Heart right ventricle (tissue), 16 donors: ENCODE measurements at regions not wholly inside any gene's neighbourhood (a gene's known extent, or its start where the extent isn't known, plus 50 kb on each side); places are given as distances from the start of the nearest gene placed in this dataset.
"Not testable (repeated sequence)": the region's sequence is repeated elsewhere in the genome, so short reads cannot be mapped to it uniquely, and the experiment has no call there.

Experiments
- ATAC-seq, 8 donors: fragments of 200-7000 bp; cut with Tn5 transposase; one replicate each; pipeline ENCODE4 v1.9.1; 2020; ENCODE audit warnings: mild to moderate bottlenecking in 8 of 8, moderate library complexity in 8 of 8, moderate number of reproducible peaks in 1 of 8
- DNase-seq, 2 donors: peaks; one replicate each; pipeline ENCODE4 v3.0.0-alpha.2; 2020
- H3K27ac ChIP-seq, 10 donors: fragments of 200-600 bp; sonication (generic) in 2 of 10; one replicate each; pipeline versions ENCODE4 v1.5.0 to v1.8.0; 2020 to 2022; ENCODE audit warnings: mild to moderate bottlenecking in 3 of 10
- H3K27me3 ChIP-seq, 7 donors: fragments of 200-600 bp; one replicate each; pipeline ENCODE4 v1.8.0; 2021 to 2022; ENCODE audit warnings: mild to moderate bottlenecking in 2 of 7
- H3K36me3 ChIP-seq, 9 donors: fragments of 200-600 bp; sonication (generic) in 1 of 9; one replicate each; pipeline versions ENCODE4 v1.5.0 to v1.8.0; 2020 to 2022; ENCODE audit warnings: mild to moderate bottlenecking in 2 of 9
- H3K4me1 ChIP-seq, 9 donors: fragments of 200-600 bp; sonication (generic) in 1 of 9; one replicate each; pipeline versions ENCODE4 v1.5.0 to v1.8.0; 2020 to 2022; ENCODE audit warnings: mild to moderate bottlenecking in 4 of 9
- H3K4me3 ChIP-seq, 10 donors: fragments of 200-600 bp; sonication (generic) in 2 of 10; one replicate each; pipeline versions ENCODE4 v1.5.0 to v1.8.0; 2020 to 2022; ENCODE audit warnings: mild to moderate bottlenecking in 7 of 10, moderate library complexity in 2 of 10
- H3K9me3 ChIP-seq, 11 donors: fragments of 200-600 bp in 10 of 11; sonication (generic) in 2 of 11; one replicate each; pipeline versions ENCODE4 v1.5.0 to v1.8.0; 2013 to 2022; ENCODE audit warnings: mild to moderate bottlenecking in 2 of 11, control low read depth in 1 of 11, moderate library complexity in 1 of 11
- WGBS, 2 donors: extraction: QIAGEN DNeasy Blood & Tissue Kit; methylation state at CpG; one replicate each; pipeline ENCODE4 v1.1.7; 2013; ENCODE audit warnings: inconsistent platforms in 1 of 2; 5-methylcytosine and 5-hydroxymethylcytosine counted together
- intact Hi-C, 10 donors: fragments of 100-400 bp; cut with DNase I; formaldehyde crosslinking; loops; one replicate each; pipeline versions ENCODE4 v1.11.1 to v1.14.2; 2022
- TF ChIP-seq, protein P1 (sequence below), 9 donors: fragments of 200-600 bp; sonication (generic) in 2 of 9; IDR thresholded peaks; one replicate each; pipeline versions ENCODE4 v1.5.0 to v1.8.0; 2021 to 2022; ENCODE audit warnings: antibody characterized with exemption in 9 of 9, mild to moderate bottlenecking in 5 of 9, moderate library complexity in 1 of 9
- donor health status: Arrhythmogenic right ventricular cardiomyopathy.
- donor health status: ischemic (EF 13 %, LVEDD 7.1; RV severe dilation, severe dysfunction).
- donor health status: healthy with polysubstance abuse.
- donor health status: DM: no; HTN: yes; CAD: no.
- donor health status: DM: no; HTN: no; CAD: no.
- donor health status: ischemic (EF 25% LVEDD 6.9; RV normal size, moderate dysfunction).
- donor health status: ischemic (EF 25% LVEDD 5.7; RV mildly dilated, moderate dysfunction).
- donor health status: healthy.
- donor health status: DM: yes; HTN: yes; CAD: no.
- donor health status: Ischemic cardiomyopathy.
- donor health status: ischemic (EF 35%, LVEDD 5.7; RV mildly dilated, moderate dysfunction).
- donor health status: nonischemic (EF 11% LVEDD 7.7; RV severe dilation, severe dysfunction).
- donor health status: DM: yes; HTN: yes; CAD: no.
- donor health status: PGD.
- donor health status: ischemic (EF 29% LVEDD 5.4; RV normal size, mild dysfunction).
- donor health status: nonischemic (EF 23%, LVEDD 6.1; RV moderate dilation, normal function).

DNA sequence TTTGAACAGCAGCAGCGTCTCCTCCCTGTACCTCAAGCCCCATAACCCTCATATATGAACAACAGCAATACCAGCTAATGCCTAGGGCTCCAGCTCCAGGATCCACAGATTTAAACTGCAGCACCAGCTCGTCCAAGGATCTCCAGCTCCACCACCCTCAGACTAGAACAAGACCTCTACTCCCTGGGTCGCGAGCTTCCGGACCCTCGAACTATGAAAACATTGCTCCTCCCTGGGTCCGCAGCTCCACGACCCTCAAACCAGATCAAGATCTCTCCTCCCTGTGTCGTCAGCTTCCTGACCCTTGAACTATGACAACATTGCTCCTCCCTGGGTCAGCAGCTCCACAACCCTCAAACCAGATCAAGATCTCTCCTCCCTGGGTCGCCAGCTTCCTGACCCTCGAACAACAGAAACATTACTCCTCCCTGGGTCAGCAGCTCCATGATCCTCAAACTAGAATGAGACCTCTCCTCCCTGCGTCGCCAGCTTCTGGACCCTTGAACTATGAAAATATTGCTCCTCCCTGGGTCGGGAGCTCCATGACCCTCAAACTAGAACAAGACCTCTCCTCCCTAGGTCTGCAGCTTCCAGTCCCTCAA lies 339.0 kb upstream of the SULF2 start:
- TF ChIP-seq, protein P1, sequence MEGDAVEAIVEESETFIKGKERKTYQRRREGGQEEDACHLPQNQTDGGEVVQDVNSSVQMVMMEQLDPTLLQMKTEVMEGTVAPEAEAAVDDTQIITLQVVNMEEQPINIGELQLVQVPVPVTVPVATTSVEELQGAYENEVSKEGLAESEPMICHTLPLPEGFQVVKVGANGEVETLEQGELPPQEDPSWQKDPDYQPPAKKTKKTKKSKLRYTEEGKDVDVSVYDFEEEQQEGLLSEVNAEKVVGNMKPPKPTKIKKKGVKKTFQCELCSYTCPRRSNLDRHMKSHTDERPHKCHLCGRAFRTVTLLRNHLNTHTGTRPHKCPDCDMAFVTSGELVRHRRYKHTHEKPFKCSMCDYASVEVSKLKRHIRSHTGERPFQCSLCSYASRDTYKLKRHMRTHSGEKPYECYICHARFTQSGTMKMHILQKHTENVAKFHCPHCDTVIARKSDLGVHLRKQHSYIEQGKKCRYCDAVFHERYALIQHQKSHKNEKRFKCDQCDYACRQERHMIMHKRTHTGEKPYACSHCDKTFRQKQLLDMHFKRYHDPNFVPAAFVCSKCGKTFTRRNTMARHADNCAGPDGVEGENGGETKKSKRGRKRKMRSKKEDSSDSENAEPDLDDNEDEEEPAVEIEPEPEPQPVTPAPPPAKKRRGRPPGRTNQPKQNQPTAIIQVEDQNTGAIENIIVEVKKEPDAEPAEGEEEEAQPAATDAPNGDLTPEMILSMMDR (IDR thresholded peaks at IDR 0.05): no peak
- Histone ChIP-seq H3K27me3 (peaks cover 0 to 21% (median 11%) of the 10 kb centered on the region in 7 donors), H3K4me1 (no peaks in the 10 kb centered on the region), H3K36me3 (no peaks in the 10 kb centered on the region), H3K27ac (no peak overlapping the region), H3K9me3 (no peaks in the 10 kb centered on the region), H3K4me3 (no peak overlapping the region)
- 79 to 82% methylated on average over 14 of the region's 14 CpGs for WGBS, 2 donors
- no peak for ATAC-seq
- DNase-seq: no peak
- intact Hi-C loops: no loop called here

DNA sequence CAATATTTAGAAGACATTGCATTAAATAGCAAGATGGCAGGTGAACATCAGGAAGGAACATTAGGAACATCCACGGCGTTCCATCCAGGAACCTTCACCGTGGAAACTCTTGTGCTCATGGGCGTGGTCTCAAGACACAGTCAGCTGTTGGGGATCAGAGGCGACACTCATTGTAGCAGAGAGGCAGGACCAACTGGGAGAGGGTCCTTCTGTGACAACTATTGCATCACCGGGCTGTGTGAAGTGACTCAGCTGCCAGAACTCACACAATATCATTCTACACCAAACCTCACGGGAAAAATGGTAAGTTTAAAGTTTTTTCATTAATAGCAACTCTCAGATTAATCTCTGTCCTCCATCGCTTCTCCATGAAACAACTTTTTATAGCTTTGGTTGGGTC lies 334.8 kb upstream of the SULF2 start:
- H3K4me1 ChIP-seq: no peaks in the 10 kb centered on the region
- no peak for DNase-seq
- TF ChIP-seq, protein P1 (IDR thresholded peaks at IDR 0.05): no peak
- no peaks in the 10 kb centered on the region for H3K36me3 ChIP-seq
- 72 to 75% methylated on average over 8 of the region's 8 CpGs for WGBS, 2 donors
- H3K27me3 ChIP-seq: peaks cover 0 to 18% (median 10%) of the 10 kb centered on the region in 7 donors
- H3K27ac ChIP-seq: no peak overlapping the region
- ATAC-seq: no peak
- H3K4me3 ChIP-seq: no peak overlapping the region
- no peaks in the 10 kb centered on the region for H3K9me3 ChIP-seq
- intact Hi-C loops: no loop called here

DNA sequence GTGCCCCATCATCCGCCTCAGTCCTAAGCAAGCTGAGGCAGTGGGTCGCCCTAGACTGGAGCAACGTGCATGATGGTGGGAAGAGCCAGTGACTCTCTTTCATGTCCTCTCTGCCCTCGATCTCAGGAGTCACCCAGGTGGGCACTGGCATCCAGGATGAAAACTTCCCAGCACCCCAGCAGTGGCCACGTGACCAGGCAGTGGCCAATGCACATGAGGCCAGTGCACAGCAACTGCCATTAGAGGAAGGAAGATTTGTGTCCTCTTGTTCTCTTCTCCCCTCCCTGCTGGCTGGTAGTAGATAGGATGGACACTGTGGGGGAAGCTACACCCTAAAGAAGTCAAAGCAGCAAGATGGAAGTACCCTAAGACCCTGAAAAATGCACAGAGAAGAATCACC lies 334.1 kb upstream of the SULF2 start:
- ATAC-seq, DNase-seq, intact Hi-C loops, H3K4me1 ChIP-seq, H3K27ac ChIP-seq, H3K4me3 ChIP-seq, H3K36me3 ChIP-seq, H3K9me3 ChIP-seq: not testable (repeated sequence)
- peaks cover 0 to 16% (median 8%) of the 10 kb centered on the region in 7 donors for H3K27me3 ChIP-seq
- 88 to 94% methylated on average over 5 of the region's 5 CpGs for WGBS, 2 donors

DNA sequence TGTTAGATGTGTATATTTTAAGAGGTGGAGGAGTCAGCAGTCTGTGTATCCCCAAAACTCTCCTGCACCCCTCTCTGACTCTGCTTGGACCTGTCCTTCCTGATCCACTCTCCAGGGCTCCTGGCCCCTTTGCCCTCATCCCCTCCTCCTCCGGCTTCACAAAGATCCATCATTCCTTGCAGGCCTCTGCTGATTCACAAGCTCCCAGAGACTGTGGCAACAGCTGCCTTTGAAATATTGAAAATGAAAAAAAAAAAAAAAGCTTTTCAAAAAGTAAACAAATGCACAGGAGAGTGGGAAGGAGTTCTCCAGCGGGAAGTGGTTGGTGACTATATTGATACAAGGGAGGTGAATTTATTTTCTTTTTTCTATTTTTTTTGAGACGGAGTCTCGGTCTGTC lies 330.2 kb upstream of the SULF2 start:
- WGBS, 2 donors: 90 to 94% methylated on average over 4 of the region's 4 CpGs
- Histone ChIP-seq H3K4me1 (no peaks in the 10 kb centered on the region), H3K36me3 (no peaks in the 10 kb centered on the region), H3K27me3 (peaks cover 0 to 10% (median 1%) of the 10 kb centered on the region in 7 donors), H3K9me3 (no peaks in the 10 kb centered on the region), H3K4me3 (no peak overlapping the region), H3K27ac (no peak overlapping the region)
- ATAC-seq (no peak), DNase-seq (no peak)
- TF ChIP-seq, protein P1 (IDR thresholded peaks at IDR 0.05): no peak
- intact Hi-C loops: no loop called here

DNA sequence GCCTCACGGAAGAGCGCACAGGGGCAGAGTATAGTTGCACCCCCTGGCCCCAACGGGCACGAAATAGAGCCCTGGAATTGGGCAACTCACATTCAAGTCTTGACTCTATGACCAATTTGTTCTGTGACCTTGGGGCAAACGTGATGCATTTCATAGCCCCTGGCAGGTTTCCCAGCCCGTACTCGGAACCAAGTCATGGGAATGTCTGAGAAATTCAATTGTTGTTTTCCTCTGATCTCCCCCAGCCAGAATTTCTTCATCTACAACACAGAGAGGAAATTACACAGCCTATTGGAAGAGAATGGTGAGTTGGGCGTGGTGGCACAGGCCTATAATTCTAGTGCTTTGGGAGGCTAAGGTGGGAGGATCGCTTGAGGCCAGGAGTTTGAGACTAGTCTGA lies 322.3 kb upstream of the SULF2 start:
- intact Hi-C loops: no loop called here
- H3K36me3 ChIP-seq: no peaks in the 10 kb centered on the region
- DNase-seq (no peak), ATAC-seq (no peak)
- TF ChIP-seq, protein P1 (IDR thresholded peaks at IDR 0.05): no peak
- no peak overlapping the region for H3K27ac ChIP-seq
- H3K4me1 ChIP-seq: peaks cover 0 to 5% (median 0%) of the 10 kb centered on the region in 9 donors
- H3K27me3 ChIP-seq: peaks cover 0 to 9% (median 3%) of the 10 kb centered on the region in 7 donors
- no peak overlapping the region for H3K4me3 ChIP-seq
- 79 to 81% methylated on average over 9 of the region's 9 CpGs for WGBS, 2 donors
- peaks cover 0 to 26% (median 0%) of the 10 kb centered on the region in 11 donors for H3K9me3 ChIP-seq
